ENCODE measurements at regions not wholly inside any gene's neighbourhood (a gene's known extent, or its start where the extent isn't known, plus 50 kb on each side); places are given as distances from the start of the nearest gene placed in this dataset.

GRCh38 chr1:238108417-238108816, 217.7 kb upstream of the ZP4 start:
- H3K9me3 ChIP-seq (ENCODE audit: control insufficient read depth, low read length) = no peaks in the 10 kb centered on the region
- H3K27me3 ChIP-seq (replicated peaks; ENCODE audit: control insufficient read depth, insufficient read depth, low read length) = no peaks in the 10 kb centered on the region
- no peaks in the 10 kb centered on the region for H3K4me1 ChIP-seq (ENCODE audit: control insufficient read depth, insufficient read depth, low read length)
- no peak for DNase-seq (ENCODE audit: low read depth)
- H3K36me3 ChIP-seq (ENCODE audit: control insufficient read depth, insufficient read depth, low read length, severe bottlenecking) = no peaks in the 10 kb centered on the region
- no peak overlapping the region for H3K4me3 ChIP-seq (ENCODE audit: low read length)
- H3K9ac ChIP-seq (ENCODE audit: low read length) = no peak overlapping the region

GRCh38 chr1:238107322-238107721, 216.6 kb upstream of the ZP4 start:
- H3K36me3 ChIP-seq (ENCODE audit: control insufficient read depth, insufficient read depth, low read length, severe bottlenecking) = no peaks in the 10 kb centered on the region
- DNase-seq (ENCODE audit: low read depth) = peak; percentile 1
- no peak overlapping the region for H3K9ac ChIP-seq (ENCODE audit: low read length)
- H3K4me1 ChIP-seq (ENCODE audit: control insufficient read depth, insufficient read depth, low read length) = no peaks in the 10 kb centered on the region
- no peak overlapping the region for H3K4me3 ChIP-seq (ENCODE audit: low read length)
- H3K27me3 ChIP-seq (replicated peaks; ENCODE audit: control insufficient read depth, insufficient read depth, low read length) = no peaks in the 10 kb centered on the region
- H3K9me3 ChIP-seq (ENCODE audit: control insufficient read depth, low read length) = no peaks in the 10 kb centered on the region

GRCh38 chr1:238104752-238105151, 214.0 kb upstream of the ZP4 start:
- Histone ChIP-seq H3K27me3 (replicated peaks; ENCODE audit: control insufficient read depth, insufficient read depth, low read length) (no peaks in the 10 kb centered on the region), H3K4me1 (ENCODE audit: control insufficient read depth, insufficient read depth, low read length) (no peaks in the 10 kb centered on the region), H3K36me3 (ENCODE audit: control insufficient read depth, insufficient read depth, low read length, severe bottlenecking) (no peaks in the 10 kb centered on the region), H3K9ac (ENCODE audit: low read length) (no peak overlapping the region), H3K9me3 (ENCODE audit: control insufficient read depth, low read length) (no peaks in the 10 kb centered on the region), H3K4me3 (ENCODE audit: low read length) (no peak overlapping the region)
- no peak for DNase-seq (ENCODE audit: low read depth)

GRCh38 chr1:238101923-238102322, 211.2 kb upstream of the ZP4 start:
- Histone ChIP-seq H3K9ac (ENCODE audit: low read length) (no peak overlapping the region), H3K4me1 (ENCODE audit: control insufficient read depth, insufficient read depth, low read length) (no peaks in the 10 kb centered on the region), H3K27me3 (replicated peaks; ENCODE audit: control insufficient read depth, insufficient read depth, low read length) (no peaks in the 10 kb centered on the region), H3K4me3 (ENCODE audit: low read length) (no peak overlapping the region), H3K36me3 (ENCODE audit: control insufficient read depth, insufficient read depth, low read length, severe bottlenecking) (no peaks in the 10 kb centered on the region), H3K9me3 (ENCODE audit: control insufficient read depth, low read length) (no peaks in the 10 kb centered on the region)
- DNase-seq (ENCODE audit: low read depth) = no peak

- H3K36me3 ChIP-seq (ENCODE audit: control insufficient read depth, insufficient read depth, low read length, severe bottlenecking) = no peaks in the 10 kb centered on the region
- H3K9me3 ChIP-seq (ENCODE audit: control insufficient read depth, low read length) = no peaks in the 10 kb centered on the region
- no peak overlapping the region for H3K9ac ChIP-seq (ENCODE audit: low read length)
- no peak overlapping the region for H3K4me3 ChIP-seq (ENCODE audit: low read length)
- H3K27me3 ChIP-seq (replicated peaks; ENCODE audit: control insufficient read depth, insufficient read depth, low read length) = no peaks in the 10 kb centered on the region
- no peak for DNase-seq (ENCODE audit: low read depth)
- H3K4me1 ChIP-seq (ENCODE audit: control insufficient read depth, insufficient read depth, low read length) = no peaks in the 10 kb centered on the region
Measured at GRCh38 chr1:238099871-238100270, 209.1 kb upstream of the ZP4 start.

GRCh38 chr1:238089615-238090014, 198.9 kb upstream of the ZP4 start:
- H3K9ac ChIP-seq (ENCODE audit: low read length) = no peak overlapping the region
- no peaks in the 10 kb centered on the region for H3K4me1 ChIP-seq (ENCODE audit: control insufficient read depth, insufficient read depth, low read length)
- H3K27me3 ChIP-seq (replicated peaks; ENCODE audit: control insufficient read depth, insufficient read depth, low read length) = no peaks in the 10 kb centered on the region
- no peaks in the 10 kb centered on the region for H3K9me3 ChIP-seq (ENCODE audit: control insufficient read depth, low read length)
- no peak for DNase-seq (ENCODE audit: low read depth)
- H3K36me3 ChIP-seq (ENCODE audit: control insufficient read depth, insufficient read depth, low read length, severe bottlenecking) = no peaks in the 10 kb centered on the region
- no peak overlapping the region for H3K4me3 ChIP-seq (ENCODE audit: low read length)

- H3K9ac ChIP-seq (ENCODE audit: low read length) = no peak overlapping the region
- no peaks in the 10 kb centered on the region for H3K27me3 ChIP-seq (replicated peaks; ENCODE audit: control insufficient read depth, insufficient read depth, low read length)
- DNase-seq (ENCODE audit: low read depth) = no peak
- no peaks in the 10 kb centered on the region for H3K9me3 ChIP-seq (ENCODE audit: control insufficient read depth, low read length)
- no peaks in the 10 kb centered on the region for H3K36me3 ChIP-seq (ENCODE audit: control insufficient read depth, insufficient read depth, low read length, severe bottlenecking)
- H3K4me3 ChIP-seq (ENCODE audit: low read length) = no peak overlapping the region
- H3K4me1 ChIP-seq (ENCODE audit: control insufficient read depth, insufficient read depth, low read length) = no peaks in the 10 kb centered on the region
Measured at GRCh38 chr1:238088560-238089290, 198.0 kb upstream of the ZP4 start.

- no peak overlapping the region for H3K4me3 ChIP-seq (ENCODE audit: low read length)
- no peaks in the 10 kb centered on the region for H3K36me3 ChIP-seq (ENCODE audit: control insufficient read depth, insufficient read depth, low read length, severe bottlenecking)
- no peaks in the 10 kb centered on the region for H3K27me3 ChIP-seq (replicated peaks; ENCODE audit: control insufficient read depth, insufficient read depth, low read length)
Measured at GRCh38 chr1:238073991-238074390, 183.3 kb upstream of the ZP4 start.

GRCh38 chr1:238071061-238071460, 180.3 kb upstream of the ZP4 start:
- Histone ChIP-seq H3K9me3 (ENCODE audit: control insufficient read depth, low read length) (no peaks in the 10 kb centered on the region), H3K4me1 (ENCODE audit: control insufficient read depth, insufficient read depth, low read length) (no peaks in the 10 kb centered on the region), H3K4me3 (ENCODE audit: low read length) (no peak overlapping the region), H3K27me3 (replicated peaks; ENCODE audit: control insufficient read depth, insufficient read depth, low read length) (no peaks in the 10 kb centered on the region), H3K9ac (ENCODE audit: low read length) (no peak overlapping the region), H3K36me3 (ENCODE audit: control insufficient read depth, insufficient read depth, low read length, severe bottlenecking) (no peaks in the 10 kb centered on the region)
- no peak for DNase-seq (ENCODE audit: low read depth)

More at GRCh38 chr1:238073991-238074390, 183.3 kb upstream of the ZP4 start:
- Histone ChIP-seq H3K9me3 (ENCODE audit: control insufficient read depth, low read length) (peaks cover 4% of the 10 kb centered on the region), H3K9ac (ENCODE audit: low read length) (no peak overlapping the region), H3K4me1 (ENCODE audit: control insufficient read depth, insufficient read depth, low read length) (no peaks in the 10 kb centered on the region)
- no peak for DNase-seq (ENCODE audit: low read depth)

- H3K4me3 ChIP-seq (ENCODE audit: low read length) = no peak overlapping the region
- H3K9ac ChIP-seq (ENCODE audit: low read length) = no peak overlapping the region
- H3K36me3 ChIP-seq (ENCODE audit: control insufficient read depth, insufficient read depth, low read length, severe bottlenecking) = no peaks in the 10 kb centered on the region
- H3K27me3 ChIP-seq (replicated peaks; ENCODE audit: control insufficient read depth, insufficient read depth, low read length) = no peaks in the 10 kb centered on the region
- no peaks in the 10 kb centered on the region for H3K9me3 ChIP-seq (ENCODE audit: control insufficient read depth, low read length)
- H3K4me1 ChIP-seq (ENCODE audit: control insufficient read depth, insufficient read depth, low read length) = peaks cover 19% of the 10 kb centered on the region
- DNase-seq (ENCODE audit: low read depth) = peak; percentile 8
Measured at GRCh38 chr1:238063454-238063853, 172.7 kb upstream of the ZP4 start.

- H3K27me3 ChIP-seq (replicated peaks; ENCODE audit: control insufficient read depth, insufficient read depth, low read length) = no peaks in the 10 kb centered on the region
- H3K4me1 ChIP-seq (ENCODE audit: control insufficient read depth, insufficient read depth, low read length) = peaks cover 19% of the 10 kb centered on the region
- H3K36me3 ChIP-seq (ENCODE audit: control insufficient read depth, insufficient read depth, low read length, severe bottlenecking) = no peaks in the 10 kb centered on the region
- H3K9me3 ChIP-seq (ENCODE audit: control insufficient read depth, low read length) = no peaks in the 10 kb centered on the region
- H3K4me3 ChIP-seq (ENCODE audit: low read length) = no peak overlapping the region
- DNase-seq (ENCODE audit: low read depth) = peak; percentile 14
- H3K9ac ChIP-seq (ENCODE audit: low read length) = peak overlapping the region; percentile 13
Measured at GRCh38 chr1:238061967-238062613, 171.4 kb upstream of the ZP4 start.

All from adipocyte (in vitro differentiated cells).